CD14-positive monocyte (primary cell): ENCODE measurements at regions not wholly inside any gene's neighbourhood (a gene's known extent, or its start where the extent isn't known, plus 50 kb on each side); places are given as distances from the start of the nearest gene placed in this dataset.

Experiments
- DNase-seq, 3 donors: peaks; one replicate each; pipeline ENCODE4 v3.0.0-alpha.2; 2011 to 2022
- H2AFZ ChIP-seq: 2 replicates; pipeline ENCODE4 v1.6.0; 2012; ENCODE audit warnings: mild to moderate bottlenecking, low read depth, low read length, inconsistent platforms; ENCODE audit not compliant: insufficient read depth, poor library complexity, severe bottlenecking
- H3K27ac ChIP-seq, 2 donors: 1 replicate in 1 of 2; 2 replicates in 1 of 2; pipeline ENCODE4 v1.5.1; 2012 to 2013; ENCODE audit warnings: low read length in 2 of 2, control low read depth in 1 of 2, inconsistent platforms in 1 of 2, low read depth in 1 of 2, mild to moderate bottlenecking in 1 of 2
- H3K27me3 ChIP-seq, 2 donors: one replicate each; pipeline versions ENCODE4 v1.6.0 to v1.6.1; 2011 to 2013; ENCODE audit warnings: low read length in 2 of 2; ENCODE audit not compliant: control insufficient read depth in 2 of 2, insufficient read depth in 2 of 2
- H3K36me3 ChIP-seq, 2 donors: replicated peaks in 1 of 2; 1 replicate in 1 of 2; 2 replicates in 1 of 2; pipeline versions ENCODE4 v1.5.1 to v1.6.1; 2012 to 2013; ENCODE audit warnings: low read length in 2 of 2, control low read depth in 1 of 2, inconsistent platforms in 1 of 2, mild to moderate bottlenecking in 1 of 2; ENCODE audit not compliant: insufficient read depth in 2 of 2, control insufficient read depth in 1 of 2
- H3K4me1 ChIP-seq, 2 donors: 1 replicate in 1 of 2; 2 replicates in 1 of 2; pipeline versions ENCODE4 v1.5.1 to v1.6.1; 2012 to 2013; ENCODE audit warnings: low read length in 2 of 2, control low read depth in 1 of 2, inconsistent platforms in 1 of 2, mild to moderate bottlenecking in 1 of 2, moderate library complexity in 1 of 2; ENCODE audit not compliant: insufficient read depth in 2 of 2, control insufficient read depth in 1 of 2
- H3K4me2 ChIP-seq: replicated peaks from 2 replicates; pipeline ENCODE3; 2012; ENCODE audit warnings: low read length, moderate library complexity, mild to moderate bottlenecking; ENCODE audit not compliant: poor library complexity, severe bottlenecking; ENCODE audit errors: extremely low read depth
- H3K4me3 ChIP-seq, 3 experiments: fragments of 200-600 bp in 1 of 3; sonication (generic) in 1 of 3; replicated peaks in 1 of 3; 1 replicate in 2 of 3; 2 replicates in 1 of 3; pipeline ENCODE4 v1.5.1; 2011 to 2013; ENCODE audit warnings: low read length in 3 of 3, mild to moderate bottlenecking in 3 of 3, control low read depth in 2 of 3, low read depth in 2 of 3, inconsistent platforms in 1 of 3, moderate library complexity in 1 of 3
- H3K79me2 ChIP-seq: 2 replicates; pipeline ENCODE4 v1.6.0; 2012; ENCODE audit warnings: mild to moderate bottlenecking, control low read depth, inconsistent platforms, low read length, moderate library complexity; ENCODE audit not compliant: insufficient read depth
- H3K9ac ChIP-seq: 2 replicates; pipeline ENCODE4 v1.6.0; 2017; ENCODE audit warnings: low read length, mild to moderate bottlenecking; ENCODE audit not compliant: insufficient read depth, poor library complexity, severe bottlenecking
- H3K9me3 ChIP-seq, 2 donors: replicated peaks in 1 of 2; 1 replicate in 1 of 2; 2 replicates in 1 of 2; pipeline versions ENCODE4 v1.5.1 to v1.6.1; 2012 to 2013; ENCODE audit warnings: low read length in 2 of 2, control low read depth in 1 of 2; ENCODE audit not compliant: control insufficient read depth in 1 of 2, insufficient read depth in 1 of 2
- H4K20me1 ChIP-seq: 2 replicates; pipeline ENCODE4 v1.6.0; 2012; ENCODE audit warnings: mild to moderate bottlenecking, low read length, control low read depth, moderate library complexity; ENCODE audit not compliant: insufficient read depth
- H3K27ac Mint-ChIP-seq, 7 donors: one replicate each; pipeline ENCODE4 v1.8.0; 2020; ENCODE audit warnings: mild to moderate bottlenecking in 7 of 7, mixed read lengths in 7 of 7, moderate library complexity in 6 of 7, inconsistent platforms in 2 of 7
- H3K27me3 Mint-ChIP-seq, 3 donors: one replicate each; pipeline ENCODE4 v1.8.0; 2021 to 2022; ENCODE audit warnings: low read depth in 3 of 3, mild to moderate bottlenecking in 3 of 3, mixed read lengths in 3 of 3, moderate library complexity in 3 of 3, inconsistent platforms in 1 of 3
- H3K36me3 Mint-ChIP-seq, 2 donors: one replicate each; pipeline ENCODE4 v1.8.0; 2020; ENCODE audit warnings: mixed read lengths in 2 of 2, inconsistent platforms in 1 of 2, mild to moderate bottlenecking in 1 of 2
- H3K4me1 Mint-ChIP-seq: one replicate; pipeline ENCODE4 v1.8.0; 2020; ENCODE audit warnings: mild to moderate bottlenecking, mixed read lengths
- H3K4me3 Mint-ChIP-seq, 2 donors: one replicate each; pipeline ENCODE4 v1.8.0; 2020; ENCODE audit warnings: mild to moderate bottlenecking in 2 of 2, mixed read lengths in 2 of 2, moderate library complexity in 1 of 2
- H3K9me3 Mint-ChIP-seq, 7 donors: one replicate each; pipeline ENCODE4 v1.8.0; 2020 to 2022; ENCODE audit warnings: mixed read lengths in 7 of 7, mild to moderate bottlenecking in 6 of 7, moderate library complexity in 6 of 7, inconsistent platforms in 2 of 7
- WGBS: methylation state at CpG from one replicate; pipeline ENCODE4 v1.1.5; 2013; ENCODE audit warnings: missing lambda C conversion rate; ENCODE audit not compliant: insufficient coverage; 5-methylcytosine and 5-hydroxymethylcytosine counted together
- intact Hi-C, 2 donors: fragments of 100-400 bp; cut with micrococcal nuclease; formaldehyde crosslinking; loops; one replicate each; pipeline versions ENCODE4 v1.15.0 to v1.15.1; 2023
- TF ChIP-seq, protein P1 (sequence below): fragments of 200-600 bp; IDR thresholded peaks from one replicate; pipeline ENCODE4 v1.8.0; 2022; ENCODE audit warnings: antibody characterized with exemption, mild to moderate bottlenecking

DNA sequence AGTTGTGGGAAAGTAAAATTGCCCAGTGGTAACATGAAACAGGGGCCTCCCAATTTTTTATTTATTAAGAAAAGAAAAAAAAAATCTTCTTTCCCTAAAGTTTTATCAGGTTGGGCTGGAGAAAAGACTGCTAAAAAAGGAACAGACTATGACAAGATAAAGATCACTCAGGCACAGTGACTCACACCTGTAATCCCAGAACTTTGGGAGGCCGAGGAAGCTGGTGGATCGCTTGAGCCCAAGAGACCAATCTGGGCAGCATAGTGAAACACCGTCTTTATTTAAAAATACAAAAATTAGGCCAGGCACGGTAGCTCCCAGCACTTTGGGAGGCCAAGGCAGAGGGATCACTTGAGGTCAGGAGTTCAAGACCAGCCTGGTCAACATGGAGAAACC, 312.5 kb downstream of the CETN3 start:
- TF ChIP-seq, protein P1, sequence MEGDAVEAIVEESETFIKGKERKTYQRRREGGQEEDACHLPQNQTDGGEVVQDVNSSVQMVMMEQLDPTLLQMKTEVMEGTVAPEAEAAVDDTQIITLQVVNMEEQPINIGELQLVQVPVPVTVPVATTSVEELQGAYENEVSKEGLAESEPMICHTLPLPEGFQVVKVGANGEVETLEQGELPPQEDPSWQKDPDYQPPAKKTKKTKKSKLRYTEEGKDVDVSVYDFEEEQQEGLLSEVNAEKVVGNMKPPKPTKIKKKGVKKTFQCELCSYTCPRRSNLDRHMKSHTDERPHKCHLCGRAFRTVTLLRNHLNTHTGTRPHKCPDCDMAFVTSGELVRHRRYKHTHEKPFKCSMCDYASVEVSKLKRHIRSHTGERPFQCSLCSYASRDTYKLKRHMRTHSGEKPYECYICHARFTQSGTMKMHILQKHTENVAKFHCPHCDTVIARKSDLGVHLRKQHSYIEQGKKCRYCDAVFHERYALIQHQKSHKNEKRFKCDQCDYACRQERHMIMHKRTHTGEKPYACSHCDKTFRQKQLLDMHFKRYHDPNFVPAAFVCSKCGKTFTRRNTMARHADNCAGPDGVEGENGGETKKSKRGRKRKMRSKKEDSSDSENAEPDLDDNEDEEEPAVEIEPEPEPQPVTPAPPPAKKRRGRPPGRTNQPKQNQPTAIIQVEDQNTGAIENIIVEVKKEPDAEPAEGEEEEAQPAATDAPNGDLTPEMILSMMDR, result no peak
- no peaks in the 10 kb centered on the region for H3K36me3 Mint-ChIP-seq
- no peaks in the 10 kb centered on the region for H3K27me3 ChIP-seq
- H3K36me3 ChIP-seq, result no peaks in the 10 kb centered on the region
- H3K79me2 ChIP-seq, result no peaks in the 10 kb centered on the region
- no CpG with 5 or more reads among the region's 4 CpGs for WGBS
- H3K4me2 ChIP-seq, result no peak overlapping the region
- H4K20me1 ChIP-seq, result no peaks in the 10 kb centered on the region
- H3K9me3 Mint-ChIP-seq, result peaks cover 0 to 9% (median 3%) of the 10 kb centered on the region in 7 donors
- no peaks in the 10 kb centered on the region for H3K4me1 ChIP-seq
- no peaks in the 10 kb centered on the region for H3K9me3 ChIP-seq
- no peak overlapping the region for H3K4me3 Mint-ChIP-seq
- H3K4me3 ChIP-seq, result no peak overlapping the region
- no peaks in the 10 kb centered on the region for H3K4me1 Mint-ChIP-seq
- no peak overlapping the region for H3K27ac ChIP-seq
- no peak overlapping the region for H2AFZ ChIP-seq
- no peak for DNase-seq
- H3K27ac Mint-ChIP-seq, result no peak overlapping the region
- H3K9ac ChIP-seq, result no peak overlapping the region
- intact Hi-C loops, result no loop called here
- peaks cover 0 to 2% (median 0%) of the 10 kb centered on the region in 3 donors for H3K27me3 Mint-ChIP-seq

DNA sequence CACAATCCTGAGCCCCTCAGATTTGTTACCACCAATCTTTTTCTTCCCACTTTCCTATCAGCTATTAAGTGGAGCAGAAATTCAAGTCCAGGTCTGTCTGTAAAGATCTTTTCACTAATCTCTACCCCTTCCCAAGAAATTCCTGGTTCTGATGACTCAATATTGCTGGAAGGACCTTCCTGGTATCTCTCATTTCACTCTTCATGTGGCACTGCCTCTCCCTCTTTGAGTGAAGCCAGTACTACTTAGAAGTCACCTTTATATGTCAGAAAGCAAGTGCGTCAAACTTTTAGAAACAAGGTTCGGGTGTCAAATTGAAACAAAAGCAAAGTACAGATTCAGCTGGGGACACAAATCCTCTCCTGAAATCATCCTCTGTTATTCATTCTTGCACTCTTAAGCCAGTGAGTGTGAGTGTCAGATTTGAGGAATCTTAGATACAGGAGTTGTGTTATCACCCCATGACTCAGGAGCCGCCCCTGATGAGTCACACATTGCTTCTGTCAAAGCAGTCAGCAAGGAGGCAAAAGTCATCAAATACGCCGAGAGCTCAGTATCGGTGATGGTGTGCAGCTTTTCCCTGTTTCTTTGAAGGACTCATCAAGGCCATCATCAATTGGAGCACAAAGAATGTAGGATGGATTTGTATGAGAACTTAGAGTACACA, 313.0 kb downstream of the CETN3 start:
- H3K4me1 ChIP-seq, result no peaks in the 10 kb centered on the region
- H3K4me3 Mint-ChIP-seq, result no peak overlapping the region
- no peak overlapping the region for H3K27ac ChIP-seq
- peak in 1 of 3 donors; percentile 7 for DNase-seq
- H3K4me1 Mint-ChIP-seq, result no peaks in the 10 kb centered on the region
- H3K36me3 Mint-ChIP-seq, result no peaks in the 10 kb centered on the region
- no peaks in the 10 kb centered on the region for H3K9me3 ChIP-seq
- intact Hi-C loops, result no loop called here
- no peak overlapping the region for H3K4me3 ChIP-seq
- TF ChIP-seq, protein P1, result no peak
- H3K4me2 ChIP-seq, result no peak overlapping the region
- H3K27me3 ChIP-seq, result no peaks in the 10 kb centered on the region
- H3K9me3 Mint-ChIP-seq, result peaks cover 0 to 7% (median 3%) of the 10 kb centered on the region in 7 donors
- peak overlapping the region in 1 of 7 donors; percentile 61 for H3K27ac Mint-ChIP-seq
- no peaks in the 10 kb centered on the region for H4K20me1 ChIP-seq
- H3K9ac ChIP-seq, result no peak overlapping the region
- no peaks in the 10 kb centered on the region for H3K36me3 ChIP-seq
- peaks cover 0 to 2% (median 0%) of the 10 kb centered on the region in 3 donors for H3K27me3 Mint-ChIP-seq
- 94% methylated on average over 4 of the region's 6 CpGs for WGBS
- no peak overlapping the region for H2AFZ ChIP-seq
- H3K79me2 ChIP-seq, result no peaks in the 10 kb centered on the region
